Activated naive CD4-positive, alpha-beta T cell treated with anti-CD3 and anti-CD28 coated beads, Interleukin-2, amount 50 U/mL, for 24 hours (primary cell): ENCODE measurements at regions not wholly inside any gene's neighbourhood (a gene's known extent, or its start where the extent isn't known, plus 50 kb on each side); places are given as distances from the start of the nearest gene placed in this dataset.

Experiments used
- H3K27ac Mint-ChIP-seq: one replicate; pipeline ENCODE4 v1.8.0; 2021; ENCODE audit warnings: mild to moderate bottlenecking, mixed read lengths
- H3K27me3 Mint-ChIP-seq: one replicate; pipeline ENCODE4 v1.8.0; 2021; ENCODE audit warnings: mixed read lengths
- H3K36me3 Mint-ChIP-seq: one replicate; pipeline ENCODE4 v1.8.0; 2021; ENCODE audit warnings: mixed read lengths
- H3K4me1 Mint-ChIP-seq: one replicate; pipeline ENCODE4 v1.8.0; 2021; ENCODE audit warnings: mixed read lengths
- H3K4me3 Mint-ChIP-seq: one replicate; pipeline ENCODE4 v1.8.0; 2021; ENCODE audit warnings: mild to moderate bottlenecking, mixed read lengths
- H3K9me3 Mint-ChIP-seq: one replicate; pipeline ENCODE4 v1.8.0; 2021; ENCODE audit warnings: mixed read lengths

DNA sequence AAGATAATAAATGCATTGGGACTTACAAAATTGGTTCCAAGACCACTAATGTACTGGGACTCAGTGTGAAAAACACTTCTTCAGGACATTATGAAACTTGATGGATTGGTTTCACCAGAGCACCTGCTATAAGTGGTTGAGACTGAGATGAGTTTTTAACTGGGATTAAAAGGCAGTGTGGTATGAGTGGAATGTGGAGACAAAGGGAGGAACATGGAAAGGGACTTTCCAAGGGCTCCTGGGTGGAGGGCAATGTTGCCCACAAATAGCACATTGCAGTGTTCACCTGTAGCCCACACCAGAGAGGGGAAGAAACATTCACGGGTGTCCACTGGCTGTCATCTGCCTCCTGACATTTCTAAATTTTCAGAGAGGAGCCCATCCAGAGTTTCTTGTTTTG lies 253.3 kb upstream of the TANK start:
- Mint-ChIP-seq H3K36me3 (no peaks in the 10 kb centered on the region), H3K9me3 (no peaks in the 10 kb centered on the region), H3K27ac (no peak overlapping the region), H3K4me3 (no peak overlapping the region), H3K27me3 (no peaks in the 10 kb centered on the region), H3K4me1 (no peaks in the 10 kb centered on the region)

DNA sequence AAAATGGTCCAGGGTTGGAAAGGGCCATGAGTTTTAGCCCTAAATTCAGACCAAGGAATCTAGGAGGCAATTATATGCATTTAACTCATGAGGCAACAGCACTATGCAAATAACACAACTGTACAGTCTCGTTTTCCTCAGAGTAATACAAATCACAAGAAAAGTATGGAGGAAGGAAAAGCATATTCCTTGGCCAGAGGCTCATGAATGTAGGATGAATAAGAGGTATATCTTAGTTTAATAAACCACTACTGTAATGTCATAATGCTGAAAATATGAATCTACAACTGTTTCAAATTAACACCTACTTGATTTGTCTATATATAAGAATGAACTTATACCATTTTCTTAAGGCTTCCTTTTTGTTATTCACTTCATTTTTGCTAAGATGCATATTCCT lies 252.5 kb upstream of the TANK start:
- no peaks in the 10 kb centered on the region for H3K27me3 Mint-ChIP-seq
- H3K36me3 Mint-ChIP-seq = no peaks in the 10 kb centered on the region
- no peaks in the 10 kb centered on the region for H3K9me3 Mint-ChIP-seq
- H3K4me1 Mint-ChIP-seq = no peaks in the 10 kb centered on the region
- H3K4me3 Mint-ChIP-seq = no peak overlapping the region
- H3K27ac Mint-ChIP-seq = no peak overlapping the region

DNA sequence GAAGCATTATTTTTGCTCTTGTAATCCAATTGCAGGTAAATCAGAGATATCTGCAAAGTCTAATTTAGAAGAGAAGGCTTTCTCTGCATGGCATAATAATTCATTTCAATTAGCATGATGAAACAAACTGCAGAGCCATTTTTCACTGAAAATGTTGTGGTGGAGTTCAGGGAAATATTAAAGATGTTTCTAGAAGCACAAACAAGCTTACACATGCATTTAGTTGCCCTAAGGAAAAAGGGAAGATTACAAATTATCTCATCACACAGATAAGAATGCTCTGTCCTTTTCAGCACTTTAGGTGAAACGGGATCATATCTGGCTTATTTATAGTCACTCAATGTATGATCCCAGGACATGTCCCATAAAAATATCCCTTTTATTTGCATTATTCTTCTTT lies 252.1 kb upstream of the TANK start:
- Mint-ChIP-seq H3K4me1 (no peaks in the 10 kb centered on the region), H3K4me3 (no peak overlapping the region), H3K27ac (no peak overlapping the region), H3K36me3 (no peaks in the 10 kb centered on the region), H3K27me3 (no peaks in the 10 kb centered on the region), H3K9me3 (no peaks in the 10 kb centered on the region)

DNA sequence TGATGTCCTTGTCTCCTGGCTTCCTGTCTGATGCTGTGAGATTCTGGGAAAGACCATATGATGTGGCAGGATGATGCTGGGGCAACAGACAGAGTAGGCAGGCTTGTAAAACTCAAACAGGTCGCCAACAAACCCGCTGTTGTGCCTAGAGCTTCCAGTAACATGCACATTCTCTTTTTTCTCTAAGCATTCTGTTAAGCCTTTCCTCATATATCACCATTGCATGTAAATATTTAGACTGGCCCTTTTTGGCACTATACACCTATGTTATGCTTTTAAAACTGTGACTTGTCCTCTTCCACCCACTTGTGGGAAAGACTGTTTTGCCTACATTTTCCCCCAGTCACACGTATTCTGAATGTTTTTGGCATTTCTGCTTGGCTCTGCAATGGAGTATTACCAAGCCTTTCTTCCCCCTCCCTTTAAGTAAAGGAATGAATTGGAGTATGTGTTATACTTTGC lies 250.4 kb upstream of the TANK start:
- Mint-ChIP-seq H3K27me3 (no peaks in the 10 kb centered on the region), H3K4me3 (no peak overlapping the region)

DNA sequence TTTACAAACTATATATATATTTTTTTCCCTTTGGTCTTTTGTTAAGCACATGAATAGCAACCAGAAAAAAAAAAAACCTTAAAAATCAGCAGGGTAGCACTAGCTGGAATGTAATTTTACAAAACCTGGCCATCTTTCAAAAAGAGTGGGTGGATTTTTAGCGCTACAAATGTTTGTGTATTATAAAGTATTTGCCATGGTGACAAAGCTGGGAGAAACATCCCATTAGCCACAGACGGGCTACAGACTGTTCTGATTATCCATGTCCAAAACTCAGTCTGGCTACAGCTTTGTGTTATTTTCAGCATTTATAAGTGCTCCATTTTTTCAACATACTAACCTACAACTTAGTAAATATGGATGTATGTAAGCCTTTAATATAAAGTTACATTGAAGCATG lies 249.5 kb upstream of the TANK start:
- Mint-ChIP-seq H3K27me3 (no peaks in the 10 kb centered on the region), H3K36me3 (no peaks in the 10 kb centered on the region), H3K4me1 (no peaks in the 10 kb centered on the region), H3K4me3 (no peak overlapping the region), H3K9me3 (no peaks in the 10 kb centered on the region), H3K27ac (no peak overlapping the region)

More for the DNA sequence above, 250.4 kb upstream of the TANK start:
- Mint-ChIP-seq H3K9me3 (no peaks in the 10 kb centered on the region), H3K4me1 (no peaks in the 10 kb centered on the region), H3K27ac (no peak overlapping the region), H3K36me3 (no peaks in the 10 kb centered on the region)

DNA sequence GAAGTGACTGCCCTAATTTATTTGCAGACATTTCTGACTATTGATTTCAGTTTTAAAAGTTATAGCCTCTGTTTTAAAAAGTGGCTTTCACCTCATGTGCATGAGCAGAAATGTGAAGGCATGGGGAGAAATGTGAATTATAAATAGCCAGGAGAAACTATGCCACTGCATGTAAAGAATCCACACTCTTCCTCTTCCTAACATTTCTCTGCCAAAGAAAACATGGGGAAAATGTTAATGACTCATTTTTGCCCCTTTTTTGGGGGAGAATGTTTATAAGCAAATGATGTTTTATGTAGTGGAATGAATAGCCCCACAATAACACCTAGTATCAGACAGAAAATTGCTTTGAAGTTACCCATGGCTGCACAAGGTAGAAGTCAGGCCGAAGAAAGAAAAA lies 249.0 kb upstream of the TANK start:
- Mint-ChIP-seq H3K4me3 (no peak overlapping the region), H3K36me3 (no peaks in the 10 kb centered on the region), H3K27ac (no peak overlapping the region), H3K9me3 (no peaks in the 10 kb centered on the region), H3K4me1 (no peaks in the 10 kb centered on the region), H3K27me3 (no peaks in the 10 kb centered on the region)

DNA sequence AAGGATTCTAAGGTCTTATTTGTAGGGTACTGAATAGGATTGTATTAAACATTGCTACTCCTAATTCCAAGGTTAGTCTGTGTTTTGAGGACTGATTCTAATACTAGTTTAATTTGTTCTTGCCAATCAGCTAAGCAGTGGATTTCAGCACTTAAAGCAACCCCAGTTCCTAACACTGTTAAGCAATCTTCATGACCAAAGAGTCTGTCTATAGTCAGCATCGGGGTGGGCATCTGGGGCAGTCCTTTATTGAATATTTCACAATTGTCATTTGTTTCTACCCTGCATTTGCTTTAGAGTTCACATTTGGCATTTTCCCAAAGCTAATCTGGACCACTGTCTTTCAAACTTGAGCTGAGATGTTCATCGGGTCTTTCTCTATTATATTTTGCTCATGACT lies 248.0 kb upstream of the TANK start:
- no peaks in the 10 kb centered on the region for H3K27me3 Mint-ChIP-seq
- H3K27ac Mint-ChIP-seq = no peak overlapping the region
- H3K4me3 Mint-ChIP-seq = no peak overlapping the region
- H3K9me3 Mint-ChIP-seq = no peaks in the 10 kb centered on the region
- no peaks in the 10 kb centered on the region for H3K36me3 Mint-ChIP-seq
- no peaks in the 10 kb centered on the region for H3K4me1 Mint-ChIP-seq

DNA sequence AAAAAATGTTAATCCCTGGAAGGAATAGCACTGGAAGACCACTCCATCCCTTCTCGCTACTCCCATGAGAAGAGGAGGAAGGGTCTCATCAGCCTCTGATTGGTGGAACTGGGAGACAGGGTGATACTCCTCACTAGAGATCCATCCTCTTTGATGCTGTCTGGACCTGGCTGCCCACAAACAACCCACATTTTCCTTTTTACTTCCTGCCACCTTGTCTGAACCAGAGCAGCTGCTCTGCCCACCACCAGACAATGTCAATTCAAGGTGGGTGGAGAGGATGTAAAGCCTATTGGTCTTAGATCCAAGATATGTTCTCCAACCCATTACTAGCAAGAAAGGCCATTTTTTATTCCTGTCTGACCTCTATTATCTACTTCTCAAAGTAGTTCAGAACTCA lies 246.9 kb upstream of the TANK start:
- Mint-ChIP-seq H3K27me3 (no peaks in the 10 kb centered on the region), H3K27ac (no peak overlapping the region), H3K9me3 (no peaks in the 10 kb centered on the region), H3K4me1 (no peaks in the 10 kb centered on the region), H3K4me3 (no peak overlapping the region), H3K36me3 (no peaks in the 10 kb centered on the region)

DNA sequence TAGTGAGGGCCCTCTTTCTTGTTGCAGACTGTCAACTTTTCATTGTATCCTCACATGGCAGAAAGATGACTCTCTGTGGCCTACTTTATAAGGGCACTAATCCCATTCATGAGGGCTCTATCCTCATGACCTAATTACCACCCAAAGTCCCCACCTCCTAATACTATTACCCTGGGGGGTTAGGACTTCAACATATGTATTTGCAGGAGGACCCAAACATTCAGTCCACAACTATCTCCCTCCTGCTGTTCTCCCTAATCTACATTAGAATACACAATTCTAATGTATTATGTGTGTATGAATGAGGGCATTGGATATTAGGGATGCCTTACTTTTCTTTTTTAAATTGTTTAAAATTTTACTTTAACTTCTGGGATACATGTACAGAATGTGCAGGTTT lies 246.0 kb upstream of the TANK start:
- Mint-ChIP-seq H3K4me3 (no peak overlapping the region), H3K4me1 (no peaks in the 10 kb centered on the region), H3K27ac (no peak overlapping the region), H3K27me3 (no peaks in the 10 kb centered on the region), H3K9me3 (no peaks in the 10 kb centered on the region), H3K36me3 (no peaks in the 10 kb centered on the region)

DNA sequence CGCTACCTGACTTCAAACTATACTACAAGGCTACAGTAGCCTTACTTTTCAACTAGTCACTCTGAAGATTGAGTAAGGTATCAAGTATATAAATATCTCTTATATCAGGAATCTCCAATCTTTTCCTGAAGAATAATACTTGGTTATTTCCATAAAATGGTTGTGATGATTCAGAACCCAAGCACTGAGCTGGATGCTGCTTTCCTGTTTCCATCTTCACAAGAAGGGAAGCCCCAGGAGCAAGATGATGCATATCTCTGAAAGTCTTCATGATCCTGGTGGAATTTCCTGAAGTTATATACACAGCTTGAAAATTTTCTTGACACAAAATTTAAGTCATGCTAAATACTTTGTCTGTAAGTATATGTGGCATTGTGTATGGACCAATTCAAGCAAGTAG lies 243.9 kb upstream of the TANK start:
- Mint-ChIP-seq H3K27ac (no peak overlapping the region), H3K36me3 (no peaks in the 10 kb centered on the region), H3K9me3 (no peaks in the 10 kb centered on the region), H3K4me1 (no peaks in the 10 kb centered on the region), H3K4me3 (no peak overlapping the region), H3K27me3 (no peaks in the 10 kb centered on the region)

DNA sequence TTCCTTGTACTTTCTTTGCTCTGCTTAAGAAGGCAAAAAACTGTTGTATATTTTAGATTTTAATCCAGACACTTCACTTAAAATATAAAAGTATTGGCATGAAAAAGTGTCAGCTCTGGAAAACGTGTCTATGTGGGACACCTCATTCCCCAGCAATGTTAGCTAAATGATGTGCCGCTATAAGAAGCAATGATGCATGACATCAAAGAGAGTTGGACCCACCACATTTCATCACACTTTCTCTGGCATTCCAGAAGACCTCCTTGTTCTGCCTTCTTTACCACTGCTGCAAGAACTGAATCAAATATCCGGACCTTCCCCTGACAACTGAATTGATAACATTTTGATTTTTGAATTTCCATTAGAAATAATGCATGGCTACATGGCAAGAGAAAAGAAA lies 242.4 kb upstream of the TANK start:
- Mint-ChIP-seq H3K9me3 (no peaks in the 10 kb centered on the region), H3K4me3 (no peak overlapping the region), H3K36me3 (no peaks in the 10 kb centered on the region), H3K27ac (no peak overlapping the region), H3K27me3 (no peaks in the 10 kb centered on the region), H3K4me1 (no peaks in the 10 kb centered on the region)

DNA sequence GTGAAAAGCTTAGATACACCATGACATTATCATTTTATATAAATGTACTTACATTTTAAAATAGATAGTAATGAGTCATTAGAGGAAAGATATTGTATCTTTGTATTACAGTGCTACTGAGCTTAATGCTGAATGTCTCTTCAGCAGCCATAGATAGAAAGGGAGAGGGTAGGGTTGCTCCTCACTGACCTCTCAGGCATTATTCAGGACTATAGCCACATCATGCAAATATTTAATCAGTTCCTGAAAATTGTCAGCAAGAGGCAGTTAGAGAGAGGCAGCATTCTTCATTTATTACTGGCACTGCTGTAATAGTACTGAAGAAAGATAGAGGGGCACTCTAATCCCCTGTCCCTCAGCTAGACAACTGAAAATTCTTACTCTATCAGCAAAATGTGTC lies 242.0 kb upstream of the TANK start:
- H3K27me3 Mint-ChIP-seq = no peaks in the 10 kb centered on the region
- no peak overlapping the region for H3K4me3 Mint-ChIP-seq
- H3K4me1 Mint-ChIP-seq = no peaks in the 10 kb centered on the region
- no peaks in the 10 kb centered on the region for H3K9me3 Mint-ChIP-seq
- H3K27ac Mint-ChIP-seq = no peak overlapping the region
- H3K36me3 Mint-ChIP-seq = no peaks in the 10 kb centered on the region

DNA sequence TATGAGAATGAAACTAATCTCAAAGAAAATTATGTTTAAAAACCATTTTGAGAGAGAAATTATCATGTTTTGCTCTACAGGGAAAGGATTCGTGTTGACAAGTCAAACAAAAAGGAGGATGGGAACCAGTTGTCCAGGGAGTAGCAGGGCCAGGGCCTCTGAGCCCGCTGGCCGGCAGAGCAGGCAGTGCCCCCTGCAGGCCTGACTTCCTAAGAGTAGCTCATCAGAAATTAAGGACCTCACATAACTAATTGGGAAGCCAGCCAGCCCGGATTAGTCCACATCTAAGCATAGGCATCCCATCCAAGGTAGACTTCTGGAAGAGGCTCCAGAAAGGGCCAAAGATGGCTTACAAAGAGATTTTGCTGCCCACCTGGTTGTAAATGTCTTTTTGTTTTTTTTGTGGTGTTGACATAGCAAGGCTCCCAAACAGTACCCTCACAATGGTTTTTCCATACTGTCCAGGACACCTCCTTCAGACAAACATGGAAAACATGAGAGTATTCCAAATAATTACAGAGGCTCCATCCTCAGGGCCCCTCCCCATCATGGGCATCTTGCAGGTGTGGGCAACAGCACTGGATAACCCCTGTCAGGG lies 241.2 kb upstream of the TANK start:
- Mint-ChIP-seq H3K27me3 (no peaks in the 10 kb centered on the region), H3K4me1 (no peaks in the 10 kb centered on the region), H3K36me3 (no peaks in the 10 kb centered on the region), H3K4me3 (no peak overlapping the region), H3K9me3 (no peaks in the 10 kb centered on the region), H3K27ac (no peak overlapping the region)

DNA sequence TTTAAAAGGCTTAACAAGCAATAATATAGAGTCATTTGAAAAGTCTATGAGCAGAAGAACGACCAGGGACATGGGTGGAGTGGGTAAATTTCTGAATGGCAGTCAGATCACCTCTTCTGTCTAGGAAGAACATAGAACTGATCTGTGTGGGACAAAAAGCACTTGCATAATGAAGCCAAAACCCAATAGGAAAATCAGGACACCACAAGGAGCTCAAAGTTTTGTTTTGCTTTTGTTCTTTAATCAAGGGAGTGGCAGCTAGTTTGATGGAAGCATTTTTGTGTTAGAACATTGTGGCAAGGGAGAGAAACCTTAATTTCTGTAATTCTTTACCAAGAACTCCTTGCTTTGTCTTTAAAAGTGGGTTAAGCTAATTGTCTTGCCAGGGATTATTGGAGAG lies 240.2 kb upstream of the TANK start:
- no peak overlapping the region for H3K4me3 Mint-ChIP-seq
- H3K27ac Mint-ChIP-seq = no peak overlapping the region
- H3K36me3 Mint-ChIP-seq = no peaks in the 10 kb centered on the region
- H3K4me1 Mint-ChIP-seq = no peaks in the 10 kb centered on the region
- no peaks in the 10 kb centered on the region for H3K9me3 Mint-ChIP-seq
- no peaks in the 10 kb centered on the region for H3K27me3 Mint-ChIP-seq

DNA sequence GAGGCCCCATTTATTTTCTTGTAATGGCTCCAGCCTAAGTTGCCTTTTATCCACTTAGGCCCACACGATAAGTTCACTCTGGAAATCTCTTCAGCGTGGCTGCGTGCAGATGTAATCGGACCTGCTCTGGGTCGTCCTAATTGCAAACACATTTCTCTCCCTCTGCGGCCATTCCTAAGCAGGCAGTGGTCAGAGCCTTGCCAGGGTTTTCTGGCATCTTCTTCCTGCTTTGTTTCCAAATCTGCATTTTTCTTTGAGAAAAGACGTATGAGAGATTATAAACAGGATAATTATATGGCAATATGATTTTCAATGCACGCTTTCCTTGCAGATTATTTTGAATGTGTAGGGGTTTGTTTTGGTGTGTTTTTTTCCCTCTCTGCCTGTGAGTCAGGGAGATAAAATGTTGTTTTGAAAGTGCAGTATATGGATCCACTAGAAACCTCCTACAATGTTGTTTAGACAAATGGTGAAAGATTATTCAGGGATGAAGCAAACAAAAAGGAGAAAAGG lies 239.4 kb upstream of the TANK start:
- Mint-ChIP-seq H3K4me1 (no peaks in the 10 kb centered on the region), H3K4me3 (no peak overlapping the region), H3K27ac (no peak overlapping the region), H3K9me3 (no peaks in the 10 kb centered on the region), H3K27me3 (no peaks in the 10 kb centered on the region), H3K36me3 (no peaks in the 10 kb centered on the region)

DNA sequence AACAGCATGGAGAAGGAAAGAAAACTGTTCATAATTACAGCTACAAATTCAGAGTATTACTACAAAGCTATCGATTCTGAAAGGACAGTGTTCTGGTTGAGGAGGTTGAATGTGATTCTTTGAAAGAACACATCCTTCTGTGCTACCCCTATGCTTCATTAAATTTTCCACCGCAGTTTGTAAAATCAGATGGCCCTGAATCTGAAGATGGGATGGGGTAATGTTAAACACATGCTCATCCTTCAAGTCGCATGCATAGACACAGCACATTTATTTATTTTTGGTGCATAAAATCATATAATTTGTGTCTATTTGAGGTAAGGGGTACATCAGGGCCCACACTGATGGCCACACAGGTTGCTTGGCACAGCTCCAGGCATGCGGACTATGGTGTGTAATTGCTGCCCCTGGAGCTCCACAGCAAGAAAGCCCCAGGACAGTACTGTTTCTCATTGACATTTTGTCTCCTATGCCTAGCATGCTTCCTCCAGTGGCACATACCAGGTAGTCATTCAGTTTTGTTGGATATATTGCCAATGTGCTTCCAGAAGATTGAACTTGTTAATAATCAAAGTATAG lies 238.8 kb upstream of the TANK start:
- H3K27me3 Mint-ChIP-seq = no peaks in the 10 kb centered on the region
- no peaks in the 10 kb centered on the region for H3K36me3 Mint-ChIP-seq
- H3K4me3 Mint-ChIP-seq = no peak overlapping the region
- H3K9me3 Mint-ChIP-seq = no peaks in the 10 kb centered on the region
- no peak overlapping the region for H3K27ac Mint-ChIP-seq
- H3K4me1 Mint-ChIP-seq = no peaks in the 10 kb centered on the region

DNA sequence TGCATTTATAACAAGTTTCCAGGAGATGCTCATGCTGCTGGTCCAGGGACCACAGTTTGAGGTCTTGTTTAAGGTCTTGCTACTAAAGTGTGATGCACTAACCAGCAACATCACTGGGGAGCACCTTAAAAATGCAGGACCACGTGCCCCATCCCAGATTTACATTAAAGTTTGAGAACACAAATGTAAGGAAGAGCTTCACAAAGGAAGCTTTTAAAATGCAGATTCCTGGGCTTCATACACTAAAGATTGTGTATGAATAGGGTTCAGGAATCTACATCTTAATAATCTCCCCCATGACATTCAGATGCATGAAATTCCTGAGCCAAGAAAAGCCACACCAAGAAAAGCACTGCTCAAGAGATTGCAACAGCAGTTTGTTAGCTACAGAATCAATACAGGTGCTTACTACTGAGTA lies 235.3 kb upstream of the TANK start:
- Mint-ChIP-seq H3K4me1 (no peaks in the 10 kb centered on the region), H3K27me3 (no peaks in the 10 kb centered on the region), H3K9me3 (no peaks in the 10 kb centered on the region), H3K36me3 (no peaks in the 10 kb centered on the region), H3K27ac (no peak overlapping the region), H3K4me3 (no peak overlapping the region)
